22Rv1 (cell line): ENCODE measurements at regions not wholly inside any gene's neighbourhood (a gene's known extent, or its start where the extent isn't known, plus 50 kb on each side); places are given as distances from the start of the nearest gene placed in this dataset.

Experiments used
- H3K27ac ChIP-seq: fragments of 450-650 bp; 2 replicates; pipeline ENCODE4 v1.5.1; 2017
- ZFX ChIP-seq: fragments of 450-650 bp; IDR thresholded peaks from 2 replicates; pipeline ENCODE4 v1.6.1; 2017; ENCODE audit warnings: antibody characterized with exemption, borderline replicate concordance
- TF ChIP-seq, protein P1 (sequence below): fragments of 450-650 bp; IDR thresholded peaks from 2 replicates; pipeline ENCODE4 v1.5.1; 2017; ENCODE audit warnings: mild to moderate bottlenecking

DNA sequence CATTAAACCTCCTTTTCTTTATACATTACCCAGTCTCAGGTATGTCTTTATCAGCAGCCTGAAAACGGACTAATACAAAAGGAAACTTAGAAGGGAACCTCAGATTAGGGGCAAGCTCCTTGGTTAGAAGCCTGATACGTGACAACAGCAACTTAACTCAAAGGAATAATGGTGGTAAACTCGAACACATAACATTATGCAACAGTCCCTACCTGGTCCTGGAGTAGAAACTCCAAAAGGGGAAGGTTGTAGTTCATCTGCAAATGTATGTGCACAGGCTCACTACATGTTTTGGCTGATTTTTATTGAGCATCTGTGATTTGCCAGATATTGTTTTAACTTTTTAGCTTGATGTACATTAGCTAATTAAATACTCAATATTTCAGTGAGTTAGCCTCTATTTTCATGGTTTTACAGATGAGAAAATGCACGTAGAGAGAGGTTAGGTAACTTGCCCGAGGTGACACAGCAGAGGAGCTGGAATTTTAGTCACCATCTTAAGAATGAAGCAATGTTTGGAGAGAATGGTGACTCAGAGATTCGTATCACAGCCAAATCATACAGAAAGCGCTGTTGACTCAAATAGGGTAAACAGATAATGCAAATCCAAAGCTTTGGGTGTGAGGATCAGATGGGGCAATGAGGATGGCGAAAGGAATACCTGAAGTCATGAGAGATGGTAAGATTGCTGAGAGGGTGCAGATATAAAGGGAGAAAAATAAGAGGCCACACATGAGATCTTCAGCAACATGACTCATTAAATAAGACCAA is 194.9 kb upstream of the RBFOX1 start:
- H3K27ac ChIP-seq = no peak overlapping the region
- TF ChIP-seq, protein P1, sequence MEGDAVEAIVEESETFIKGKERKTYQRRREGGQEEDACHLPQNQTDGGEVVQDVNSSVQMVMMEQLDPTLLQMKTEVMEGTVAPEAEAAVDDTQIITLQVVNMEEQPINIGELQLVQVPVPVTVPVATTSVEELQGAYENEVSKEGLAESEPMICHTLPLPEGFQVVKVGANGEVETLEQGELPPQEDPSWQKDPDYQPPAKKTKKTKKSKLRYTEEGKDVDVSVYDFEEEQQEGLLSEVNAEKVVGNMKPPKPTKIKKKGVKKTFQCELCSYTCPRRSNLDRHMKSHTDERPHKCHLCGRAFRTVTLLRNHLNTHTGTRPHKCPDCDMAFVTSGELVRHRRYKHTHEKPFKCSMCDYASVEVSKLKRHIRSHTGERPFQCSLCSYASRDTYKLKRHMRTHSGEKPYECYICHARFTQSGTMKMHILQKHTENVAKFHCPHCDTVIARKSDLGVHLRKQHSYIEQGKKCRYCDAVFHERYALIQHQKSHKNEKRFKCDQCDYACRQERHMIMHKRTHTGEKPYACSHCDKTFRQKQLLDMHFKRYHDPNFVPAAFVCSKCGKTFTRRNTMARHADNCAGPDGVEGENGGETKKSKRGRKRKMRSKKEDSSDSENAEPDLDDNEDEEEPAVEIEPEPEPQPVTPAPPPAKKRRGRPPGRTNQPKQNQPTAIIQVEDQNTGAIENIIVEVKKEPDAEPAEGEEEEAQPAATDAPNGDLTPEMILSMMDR = no peak
- no peak for TF ChIP-seq ZFX

DNA sequence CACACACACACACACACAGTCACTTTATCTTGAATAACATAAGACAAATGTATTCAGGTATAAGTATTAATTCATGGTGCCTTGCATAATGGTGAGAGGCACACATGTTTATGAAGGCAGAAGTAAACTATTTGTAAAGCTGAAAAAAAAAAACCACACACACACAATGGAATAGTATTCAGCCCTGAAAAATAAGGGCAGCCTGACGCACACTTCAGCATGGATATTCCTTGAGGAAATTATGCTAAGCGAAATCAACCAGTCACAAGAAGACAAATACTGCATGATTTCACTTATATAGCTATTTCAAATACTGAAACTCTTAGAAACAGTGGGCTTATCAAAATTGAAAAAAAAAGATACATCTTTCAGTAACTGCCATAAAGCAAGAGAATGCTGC is 200.2 kb upstream of the RBFOX1 start:
- H3K27ac ChIP-seq = no peak overlapping the region
- no peak for TF ChIP-seq ZFX

DNA sequence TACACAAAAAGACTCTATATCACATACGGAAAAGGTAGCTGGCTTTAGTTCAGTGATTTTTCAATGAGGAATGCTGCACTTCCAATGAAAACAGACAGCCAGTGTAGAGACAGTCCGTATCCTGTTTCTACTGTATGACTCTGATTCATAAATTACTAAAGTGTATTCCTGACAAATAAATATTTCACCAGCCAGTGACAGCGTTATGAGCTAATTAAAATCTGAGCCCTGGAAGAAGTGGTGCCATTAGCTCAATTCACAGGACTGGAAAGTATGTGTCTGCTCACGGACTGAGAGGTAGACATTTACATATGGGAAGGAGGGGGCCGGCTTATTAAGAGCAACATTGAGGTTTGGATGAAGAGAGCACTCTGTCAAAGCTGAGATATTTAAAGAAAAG is 207.9 kb upstream of the RBFOX1 start:
- TF ChIP-seq ZFX = no peak
- TF ChIP-seq, protein P1 = no peak
- H3K27ac ChIP-seq = no peak overlapping the region

DNA sequence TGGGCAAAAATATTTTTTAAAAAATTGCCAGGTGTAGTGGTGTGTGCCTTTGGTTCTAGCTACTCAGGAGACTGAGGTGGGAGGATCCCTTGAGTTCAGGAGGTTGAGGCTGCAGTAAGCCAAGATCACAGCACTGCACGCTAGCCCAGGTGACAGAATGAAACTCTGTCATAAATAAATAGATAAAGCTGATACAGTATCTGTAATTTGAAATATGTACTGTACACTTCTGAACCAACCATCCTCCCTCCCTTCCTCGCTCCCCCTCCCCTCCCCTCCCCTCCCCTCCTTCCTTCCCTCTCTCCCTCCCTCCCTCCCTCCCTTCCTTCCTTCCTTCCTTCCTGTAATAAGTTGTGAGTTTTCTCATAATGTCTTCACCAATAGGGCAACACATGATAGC is 208.4 kb upstream of the RBFOX1 start:
- TF ChIP-seq, protein P1 = no peak
- TF ChIP-seq ZFX = no peak
- no peak overlapping the region for H3K27ac ChIP-seq

DNA sequence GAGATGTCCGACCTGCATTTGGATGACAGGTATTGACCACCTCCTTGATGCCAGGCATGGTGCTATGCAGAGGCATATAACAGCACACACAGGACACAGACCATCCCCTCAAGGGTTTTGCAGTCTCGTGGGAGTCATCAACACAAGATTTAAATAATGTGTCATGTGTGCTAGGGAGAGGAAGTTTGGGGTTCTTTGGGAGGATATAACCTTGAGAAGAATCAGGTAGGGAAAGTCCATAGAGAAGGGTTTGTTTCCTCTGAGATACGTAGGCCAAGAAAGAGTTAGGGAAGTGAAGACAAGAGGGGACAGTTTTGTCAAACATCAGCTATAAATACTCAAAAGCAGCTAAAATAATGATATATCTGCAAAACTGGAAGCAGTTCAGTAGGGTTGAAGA is 215.9 kb upstream of the RBFOX1 start:
- TF ChIP-seq, protein P1 = no peak
- no peak for TF ChIP-seq ZFX
- no peak overlapping the region for H3K27ac ChIP-seq

- TF ChIP-seq, protein P1 = no peak
- no peak for TF ChIP-seq ZFX
- no peak overlapping the region for H3K27ac ChIP-seq
These were observed 216.7 kb upstream of the RBFOX1 start for GRCh38 chr16:7115898-7116297.

DNA sequence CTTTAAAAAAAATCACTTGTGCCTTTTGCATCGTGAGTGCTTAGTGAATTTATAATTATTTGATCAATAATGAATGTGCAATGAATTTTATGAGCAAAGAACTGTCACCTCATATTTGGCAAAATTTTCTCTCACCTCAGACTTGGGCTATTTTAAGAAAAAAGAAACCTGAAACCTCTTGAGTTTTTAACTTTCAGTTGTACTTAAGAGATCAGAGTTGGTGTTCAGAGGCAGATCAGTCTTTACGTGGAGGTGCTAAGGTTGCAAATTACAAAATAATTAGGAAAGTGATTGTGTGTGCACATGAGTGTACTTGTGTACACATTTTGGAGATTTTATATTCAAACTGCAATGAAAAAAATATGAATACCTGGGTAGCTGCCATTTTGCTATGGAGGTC is 218.7 kb upstream of the RBFOX1 start:
- TF ChIP-seq ZFX = no peak
- TF ChIP-seq, protein P1 = no peak
- H3K27ac ChIP-seq = no peak overlapping the region

DNA sequence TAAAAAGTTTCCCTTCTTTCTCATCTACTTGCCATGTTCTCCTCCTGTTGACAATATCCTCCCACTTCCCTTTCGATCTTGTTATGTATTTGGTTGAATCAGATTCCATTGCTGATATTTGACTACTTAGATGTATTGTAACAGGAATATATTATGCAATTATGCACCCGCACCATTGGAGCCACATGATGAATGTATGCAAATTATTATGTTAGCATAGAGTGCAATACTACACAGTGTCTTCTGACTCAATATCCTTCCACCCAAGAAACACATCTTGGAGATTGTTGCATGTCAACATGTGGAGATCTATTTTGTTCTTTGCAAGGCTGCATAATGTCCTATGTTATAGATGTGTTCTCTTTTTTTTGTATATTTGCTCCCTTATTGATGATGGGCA is 219.2 kb upstream of the RBFOX1 start:
- TF ChIP-seq, protein P1 = no peak
- no peak for TF ChIP-seq ZFX
- H3K27ac ChIP-seq = no peak overlapping the region
